ENCODE measurements at regions not wholly inside any gene's neighbourhood (a gene's known extent, or its start where the extent isn't known, plus 50 kb on each side); places are given as distances from the start of the nearest gene placed in this dataset.

DNA sequence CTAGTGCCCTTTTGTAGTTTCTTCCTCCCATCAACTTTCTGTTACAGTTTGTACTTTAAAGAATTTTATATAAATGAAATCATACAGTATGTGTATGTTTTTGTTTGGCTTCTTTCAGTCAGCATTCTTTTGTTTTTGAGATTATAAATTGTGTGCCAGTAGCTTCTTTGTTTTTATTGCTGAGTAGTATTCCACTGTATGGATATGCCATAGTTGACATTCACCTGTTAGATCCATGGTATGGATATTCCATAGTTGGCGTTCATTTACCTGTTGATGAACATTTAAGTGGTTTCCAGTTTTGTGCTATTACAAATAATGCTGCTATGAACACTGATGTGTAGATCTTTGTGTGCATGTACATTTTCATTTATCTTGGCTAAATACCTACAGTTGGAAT, 70.8 kb upstream of the SYPL1 start:
- TF ChIP-seq RAD21 (IDR thresholded peaks at IDR 0.05; ENCODE audit: low read depth) (no peak), TAF1 (IDR thresholded peaks at IDR 0.05; ENCODE audit: low read depth) (no peak)

Data from Ishikawa (cell line).